Endothelial cell (in vitro differentiated cells): ENCODE measurements at regions not wholly inside any gene's neighbourhood (a gene's known extent, or its start where the extent isn't known, plus 50 kb on each side); places are given as distances from the start of the nearest gene placed in this dataset.

Source experiments
- DNase-seq: peaks from one replicate; pipeline ENCODE4 v3.0.0; 2021; ENCODE audit warnings: low spot score
- H3K27ac Mint-ChIP-seq: one replicate; pipeline ENCODE4 v1.8.0; 2021; ENCODE audit warnings: mixed read lengths, inconsistent platforms; ENCODE audit not compliant: unreplicated experiment
- H3K27me3 Mint-ChIP-seq: one replicate; pipeline ENCODE4 v1.8.0; 2021; ENCODE audit warnings: mild to moderate bottlenecking, moderate library complexity, mixed read lengths, inconsistent platforms; ENCODE audit not compliant: unreplicated experiment
- H3K36me3 Mint-ChIP-seq: one replicate; pipeline ENCODE4 v1.8.0; 2021; ENCODE audit warnings: mild to moderate bottlenecking, low read depth, mixed read lengths, inconsistent platforms; ENCODE audit not compliant: unreplicated experiment
- H3K4me1 Mint-ChIP-seq: one replicate; pipeline ENCODE4 v1.8.0; 2021; ENCODE audit warnings: mild to moderate bottlenecking, mixed read lengths, inconsistent platforms; ENCODE audit not compliant: unreplicated experiment
- H3K4me3 Mint-ChIP-seq: one replicate; pipeline ENCODE4 v1.8.0; 2021; ENCODE audit warnings: mild to moderate bottlenecking, mixed read lengths, inconsistent platforms; ENCODE audit not compliant: unreplicated experiment
- H3K9me3 Mint-ChIP-seq: one replicate; pipeline ENCODE4 v1.8.0; 2021; ENCODE audit warnings: mixed read lengths, inconsistent platforms; ENCODE audit not compliant: unreplicated experiment
- CTCF ChIP-seq: fragments of 200-600 bp; sonication (generic); IDR thresholded peaks from one replicate; pipeline ENCODE4 v1.5.0; 2021; ENCODE audit warnings: antibody characterized with exemption; ENCODE audit not compliant: unreplicated experiment

- H3K36me3 Mint-ChIP-seq, result no peaks in the 10 kb centered on the region
- DNase-seq, result no peak
- no peaks in the 10 kb centered on the region for H3K4me1 Mint-ChIP-seq
- H3K27ac Mint-ChIP-seq, result no peak overlapping the region
- H3K4me3 Mint-ChIP-seq, result no peak overlapping the region
- TF ChIP-seq CTCF, result no peak
- H3K27me3 Mint-ChIP-seq, result peaks cover 1% of the 10 kb centered on the region
- no peaks in the 10 kb centered on the region for H3K9me3 Mint-ChIP-seq
Measured at GRCh38 chr1:114333690-114334089, 177.3 kb downstream of the TRIM33 start.

DNA sequence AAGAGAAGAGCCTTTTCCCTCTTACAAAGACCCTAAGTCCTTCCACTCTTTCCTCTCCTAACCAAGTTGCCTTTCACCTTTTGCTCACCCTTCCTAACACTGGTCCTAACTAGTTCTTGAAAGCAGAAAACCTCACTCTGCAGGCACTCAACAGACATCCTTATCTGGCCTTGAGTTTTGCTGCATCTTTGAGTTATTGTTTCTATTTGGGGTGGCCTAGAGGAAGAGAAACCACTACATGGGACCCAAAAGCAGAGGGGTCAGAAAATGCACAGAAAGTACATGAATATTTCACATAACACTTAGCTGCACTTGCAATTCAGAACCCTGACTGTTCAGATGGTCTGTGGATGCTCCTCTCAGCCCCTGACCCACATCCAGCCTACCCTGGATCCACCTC lies 178.3 kb upstream of the SYT6 start:
- H3K27me3 Mint-ChIP-seq, result peaks cover 1% of the 10 kb centered on the region
- no peak for DNase-seq
- H3K4me1 Mint-ChIP-seq, result no peaks in the 10 kb centered on the region
- no peak overlapping the region for H3K27ac Mint-ChIP-seq
- H3K4me3 Mint-ChIP-seq, result no peak overlapping the region
- no peaks in the 10 kb centered on the region for H3K36me3 Mint-ChIP-seq
- no peak for TF ChIP-seq CTCF
- H3K9me3 Mint-ChIP-seq, result peaks cover 2% of the 10 kb centered on the region

DNA sequence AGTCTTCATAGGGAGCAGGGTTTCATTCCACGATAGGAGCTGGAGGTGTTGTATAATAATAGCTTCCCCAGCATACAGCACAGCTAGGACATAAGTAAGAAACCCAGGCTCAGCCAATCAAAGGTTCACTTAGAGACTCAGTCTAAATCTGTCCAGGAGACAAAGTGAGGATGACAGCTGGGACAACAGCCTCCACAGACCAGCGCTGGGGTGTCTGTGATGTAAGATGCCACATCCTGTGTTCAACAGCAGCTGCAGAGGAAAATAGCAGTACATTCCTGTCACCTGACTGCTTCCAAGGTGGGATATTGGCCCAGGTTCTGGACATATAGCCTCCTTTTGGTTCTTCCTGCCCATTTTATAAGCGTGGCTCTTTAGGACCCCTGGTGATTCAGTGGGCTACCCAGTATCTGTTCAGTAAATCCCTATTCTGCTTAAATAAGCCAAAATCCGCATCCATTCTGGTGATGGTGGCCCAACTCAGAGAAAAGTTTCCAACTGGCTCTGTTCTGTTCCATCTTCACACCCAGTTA lies 176.8 kb upstream of the SYT6 start:
- peaks cover 4% of the 10 kb centered on the region for H3K36me3 Mint-ChIP-seq
- no peak overlapping the region for H3K4me3 Mint-ChIP-seq
- peaks cover 1% of the 10 kb centered on the region for H3K27me3 Mint-ChIP-seq
- no peak for TF ChIP-seq CTCF
- H3K4me1 Mint-ChIP-seq, result no peaks in the 10 kb centered on the region
- peaks cover 3% of the 10 kb centered on the region for H3K9me3 Mint-ChIP-seq
- no peak for DNase-seq
- H3K27ac Mint-ChIP-seq, result no peak overlapping the region

DNA sequence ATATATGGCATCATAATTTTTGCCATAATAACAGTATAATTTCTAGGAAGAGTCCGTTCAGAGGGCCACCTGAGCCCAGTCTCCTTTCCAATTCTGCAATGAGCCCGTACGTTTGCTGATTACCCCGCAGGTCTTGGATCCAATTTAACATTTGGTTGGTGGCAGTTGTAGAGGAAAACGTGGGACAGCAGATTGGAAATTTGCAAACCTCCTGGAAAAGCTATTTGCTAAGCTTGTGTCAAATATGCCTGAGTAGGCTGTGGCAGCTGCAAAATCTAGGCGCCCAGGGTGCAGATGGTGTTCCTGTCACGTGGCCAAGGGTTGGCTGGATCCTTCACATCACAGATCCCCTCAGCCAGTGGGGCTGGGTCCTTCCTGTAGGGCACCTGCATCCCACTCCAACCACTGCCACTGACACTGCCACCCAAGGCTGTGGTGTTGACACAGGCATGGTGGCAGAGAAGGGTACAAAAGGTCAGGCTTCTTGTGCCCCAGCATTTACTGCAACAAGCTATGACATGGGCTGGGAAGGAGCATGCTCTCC lies 174.8 kb upstream of the SYT6 start:
- Mint-ChIP-seq H3K4me3 (no peak overlapping the region), H3K9me3 (peaks cover 3% of the 10 kb centered on the region), H3K4me1 (no peaks in the 10 kb centered on the region), H3K36me3 (peaks cover 4% of the 10 kb centered on the region), H3K27ac (no peak overlapping the region), H3K27me3 (peaks cover 1% of the 10 kb centered on the region)
- DNase-seq, result no peak
- TF ChIP-seq CTCF, result no peak

DNA sequence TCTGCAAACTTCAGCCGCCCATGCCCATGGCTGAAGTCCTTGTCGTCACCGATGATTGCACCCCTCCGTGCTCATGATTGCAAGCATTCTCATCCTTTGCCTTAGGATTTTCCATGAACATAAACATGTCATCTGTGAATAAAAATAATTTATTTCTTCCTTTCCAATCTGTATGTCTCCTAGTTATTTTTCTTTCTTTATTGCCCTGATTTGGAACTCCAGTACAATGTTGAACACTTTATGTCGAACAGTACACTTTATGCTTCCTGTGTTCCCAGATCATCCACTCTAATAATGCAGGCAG lies 170.9 kb upstream of the SYT6 start:
- H3K9me3 Mint-ChIP-seq, result peaks cover 3% of the 10 kb centered on the region
- no peak overlapping the region for H3K4me3 Mint-ChIP-seq
- no peak for TF ChIP-seq CTCF
- peaks cover 4% of the 10 kb centered on the region for H3K36me3 Mint-ChIP-seq
- no peak overlapping the region for H3K27ac Mint-ChIP-seq
- no peaks in the 10 kb centered on the region for H3K4me1 Mint-ChIP-seq
- no peak for DNase-seq
- H3K27me3 Mint-ChIP-seq, result peaks cover 1% of the 10 kb centered on the region
